Endodermal cell (in vitro differentiated cells): ENCODE measurements at regions not wholly inside any gene's neighbourhood (a gene's known extent, or its start where the extent isn't known, plus 50 kb on each side); places are given as distances from the start of the nearest gene placed in this dataset.

Source experiments
- DNase-seq: peaks from one replicate; pipeline ENCODE4 v3.0.0-alpha.2; 2017
- H3K27ac ChIP-seq: 2 replicates; pipeline ENCODE4 v1.5.1; 2013; ENCODE audit warnings: mild to moderate bottlenecking, low read depth, low read length, moderate library complexity
- H3K27me3 ChIP-seq: 2 replicates; pipeline ENCODE4 v1.6.1; 2013; ENCODE audit warnings: mild to moderate bottlenecking, low read length, moderate library complexity; ENCODE audit not compliant: insufficient read depth, control insufficient read depth, poor library complexity, severe bottlenecking
- H3K36me3 ChIP-seq: 2 replicates; pipeline ENCODE4 v1.7.0; 2013; ENCODE audit warnings: mild to moderate bottlenecking, low read length, moderate library complexity; ENCODE audit not compliant: control insufficient read depth, insufficient read depth
- H3K4me1 ChIP-seq: one replicate; pipeline ENCODE4 v1.7.0; 2013; ENCODE audit warnings: low read length; ENCODE audit not compliant: control insufficient read depth, insufficient read depth
- H3K4me3 ChIP-seq: 2 replicates; pipeline ENCODE4 v1.5.1; 2013; ENCODE audit warnings: mild to moderate bottlenecking, low read length, moderate library complexity
- H3K9ac ChIP-seq: 2 replicates; pipeline ENCODE4 v1.6.1; 2013; ENCODE audit warnings: mild to moderate bottlenecking, low read length, moderate library complexity; ENCODE audit not compliant: poor library complexity, severe bottlenecking; ENCODE audit errors: extremely low read depth
- H3K9me3 ChIP-seq: 2 replicates; pipeline ENCODE4 v1.6.1; 2013; ENCODE audit warnings: mild to moderate bottlenecking, low read length, moderate library complexity; ENCODE audit not compliant: control insufficient read depth
- H3K27ac Mint-ChIP-seq: 2 replicates; pipeline ENCODE4 v1.8.0; 2020; ENCODE audit warnings: mixed read lengths
- H3K27me3 Mint-ChIP-seq: 2 replicates; pipeline ENCODE4 v1.8.0; 2021; ENCODE audit warnings: mild to moderate bottlenecking, mixed read lengths; ENCODE audit not compliant: insufficient read depth
- H3K36me3 Mint-ChIP-seq: 2 replicates; pipeline ENCODE4 v1.8.0; 2020; ENCODE audit warnings: low read depth, mixed read lengths
- H3K4me1 Mint-ChIP-seq: 2 replicates; pipeline ENCODE4 v1.8.0; 2020; ENCODE audit warnings: mixed read lengths
- H3K4me3 Mint-ChIP-seq: 2 replicates; pipeline ENCODE4 v1.8.0; 2020; ENCODE audit warnings: mild to moderate bottlenecking, moderate library complexity, mixed read lengths
- H3K9me3 Mint-ChIP-seq: 2 replicates; pipeline ENCODE4 v1.8.0; 2020; ENCODE audit warnings: mild to moderate bottlenecking, mixed read lengths
- CTCF ChIP-seq: fragments of 200-600 bp; sonication (generic); conservative IDR thresholded peaks from 2 replicates; pipeline ENCODE4 v1.5.0; 2021; ENCODE audit warnings: antibody characterized with exemption, mild to moderate bottlenecking
- WGBS, 2 experiments: methylation state at CpG; one replicate each; pipeline versions ENCODE4 v1.1.5 to v1.1.7; 2013; ENCODE audit warnings: missing lambda C conversion rate in 2 of 2, mixed read lengths in 1 of 2; ENCODE audit not compliant: insufficient coverage in 1 of 2, insufficient read length in 1 of 2; 5-methylcytosine and 5-hydroxymethylcytosine counted together

DNA sequence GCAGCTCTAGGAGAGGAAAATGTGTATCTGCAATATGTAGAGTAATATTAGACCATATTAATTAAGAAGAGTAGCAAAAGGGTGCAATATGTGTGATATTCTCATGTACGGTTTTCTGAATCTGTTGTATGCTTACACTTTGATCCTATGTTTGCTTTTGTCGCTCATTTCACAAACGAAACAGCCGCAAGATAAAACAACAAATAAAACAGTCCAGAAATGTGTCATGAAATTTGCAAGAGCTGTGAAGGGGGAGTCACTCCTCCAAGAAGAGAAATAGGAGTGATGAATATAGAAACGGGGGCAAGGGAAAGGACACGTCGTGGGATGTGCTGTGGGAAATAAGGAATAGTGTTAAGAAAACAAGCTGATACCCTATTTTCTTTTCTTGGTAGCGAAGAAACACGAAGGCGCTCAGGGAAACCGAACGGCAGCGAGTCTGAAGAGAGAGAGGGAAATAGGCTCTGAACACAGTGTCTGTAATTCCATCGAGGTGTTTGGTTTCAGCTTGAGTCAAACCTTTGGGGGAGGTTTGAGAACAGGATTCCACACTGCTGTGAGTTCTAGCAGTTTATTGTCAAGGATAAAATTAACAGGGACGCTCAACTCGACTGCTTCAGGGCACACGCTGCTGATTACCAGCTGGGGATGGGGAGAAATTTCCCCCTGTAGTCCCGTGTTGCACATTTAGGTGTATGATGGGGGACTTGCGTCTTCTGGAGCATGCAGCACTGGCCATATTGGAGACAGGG lies 595.6 kb upstream of the TENM3 start:
- no peak overlapping the region for H3K4me3 Mint-ChIP-seq
- no peak overlapping the region for H3K27ac Mint-ChIP-seq
- no peak overlapping the region for H3K27ac ChIP-seq

GRCh38 chr4:181650033-181650825 lies 593.0 kb upstream of the TENM3 start:
- no peaks in the 10 kb centered on the region for H3K36me3 ChIP-seq
- 82 to 83% methylated on average over 3 to 4 of the region's 4 CpGs for WGBS, 2 experiments
- Mint-ChIP-seq H3K27ac (no peak overlapping the region), H3K4me3 (no peak overlapping the region), H3K4me1 (peaks cover 14% of the 10 kb centered on the region), H3K27me3 (no peaks in the 10 kb centered on the region), H3K36me3 (no peaks in the 10 kb centered on the region), H3K9me3 (no peaks in the 10 kb centered on the region)
- no peaks in the 10 kb centered on the region for H3K4me1 ChIP-seq
- DNase-seq, result no peak
- no peak overlapping the region for H3K4me3 ChIP-seq
- H3K9ac ChIP-seq, result no peak overlapping the region
- no peaks in the 10 kb centered on the region for H3K9me3 ChIP-seq
- H3K27ac ChIP-seq, result no peak overlapping the region
- no peaks in the 10 kb centered on the region for H3K27me3 ChIP-seq
- TF ChIP-seq CTCF, result no peak

More for the DNA sequence above, 595.6 kb upstream of the TENM3 start:
- DNase-seq, result no peak
- Histone ChIP-seq H3K27me3 (no peaks in the 10 kb centered on the region), H3K9me3 (no peaks in the 10 kb centered on the region), H3K9ac (no peak overlapping the region), H3K4me1 (no peaks in the 10 kb centered on the region), H3K36me3 (no peaks in the 10 kb centered on the region), H3K4me3 (no peak overlapping the region)
- WGBS, 2 experiments, result 92 to 93% methylated on average over 12 to 19 of the region's 19 CpGs
- no peaks in the 10 kb centered on the region for H3K36me3 Mint-ChIP-seq
- H3K27me3 Mint-ChIP-seq, result no peaks in the 10 kb centered on the region
- TF ChIP-seq CTCF, result no peak
- H3K9me3 Mint-ChIP-seq, result peaks cover 6% of the 10 kb centered on the region
- peaks cover 14% of the 10 kb centered on the region for H3K4me1 Mint-ChIP-seq

GRCh38 chr4:181656748-181657147 lies 586.5 kb upstream of the TENM3 start:
- H3K4me1 ChIP-seq, result peaks cover 4% of the 10 kb centered on the region
- H3K27me3 Mint-ChIP-seq, result no peaks in the 10 kb centered on the region
- H3K9me3 ChIP-seq, result no peaks in the 10 kb centered on the region
- H3K9ac ChIP-seq, result no peak overlapping the region
- peaks cover 21% of the 10 kb centered on the region for H3K4me1 Mint-ChIP-seq
- H3K4me3 Mint-ChIP-seq, result no peak overlapping the region
- no peak for TF ChIP-seq CTCF
- no peak for DNase-seq
- no peaks in the 10 kb centered on the region for H3K9me3 Mint-ChIP-seq
- no peaks in the 10 kb centered on the region for H3K27me3 ChIP-seq
- no peaks in the 10 kb centered on the region for H3K36me3 Mint-ChIP-seq
- H3K27ac Mint-ChIP-seq, result no peak overlapping the region
- no peaks in the 10 kb centered on the region for H3K36me3 ChIP-seq
- WGBS, 2 experiments, result 95 to 99% methylated on average over 5 of the region's 5 CpGs
- H3K4me3 ChIP-seq, result no peak overlapping the region
- no peak overlapping the region for H3K27ac ChIP-seq
